Left cardiac atrium (tissue), 4 donors: ENCODE measurements at regions not wholly inside any gene's neighbourhood (a gene's known extent, or its start where the extent isn't known, plus 50 kb on each side); places are given as distances from the start of the nearest gene placed in this dataset.
"Not testable (repeated sequence)": the region's sequence is repeated elsewhere in the genome, so short reads cannot be mapped to it uniquely, and the experiment has no call there.

Source experiments
- ATAC-seq, 2 donors: fragments of 200-7000 bp; cut with Tn5 transposase; one replicate each; pipeline ENCODE4 v1.9.1; 2020; ENCODE audit warnings: mild to moderate bottlenecking in 2 of 2, moderate library complexity in 2 of 2
- DNase-seq: peaks from one replicate; pipeline ENCODE4 v3.0.0-alpha.2; 2020
- intact Hi-C, 2 donors: fragments of 100-400 bp; cut with DNase I; formaldehyde crosslinking; loops; one replicate each; pipeline versions ENCODE4 v1.14.1 to v1.15.1; 2022 to 2023
- donor health status: DM: no; HTN: yes; CAD: no.
- donor health status: DM: no; HTN: yes; CAD: no; lungs with severe emphysema.
- donor health status: DM: yes; HTN: yes; CAD: no.
- donor health status: Dilated cardiomyopathy.

GRCh38 chr6:21739241-21739640 is 145.7 kb downstream of the SOX4 start:
- DNase-seq (no peak), ATAC-seq (no peak)
- intact Hi-C loops: no loop called here

- intact Hi-C loops: no loop called here
- no peak for DNase-seq
- ATAC-seq: no peak
Observed at GRCh38 chr6:21739838-21740237, 146.3 kb downstream of the SOX4 start.

- intact Hi-C loops: no loop called here
Observed at GRCh38 chr6:21740376-21741124, 147.0 kb downstream of the SOX4 start.

GRCh38 chr6:21741221-21742109 is 147.9 kb downstream of the SOX4 start:
- DNase-seq: no peak
- intact Hi-C loops: no loop called here
- no peak for ATAC-seq

More at GRCh38 chr6:21740376-21741124, 147.0 kb downstream of the SOX4 start:
- ATAC-seq (no peak), DNase-seq (no peak)

GRCh38 chr6:21742238-21742660 is 148.7 kb downstream of the SOX4 start:
- intact Hi-C loops: no loop called here
- DNase-seq: no peak
- no peak for ATAC-seq

- DNase-seq: no peak
- intact Hi-C loops: no loop called here
- ATAC-seq: no peak
Observed at GRCh38 chr6:21744331-21744730, 150.8 kb downstream of the SOX4 start.

GRCh38 chr6:21745543-21746337 is 152.2 kb downstream of the SOX4 start:
- no peak for DNase-seq
- intact Hi-C loops: no loop called here
- no peak for ATAC-seq

- ATAC-seq: no peak
- DNase-seq: no peak
- intact Hi-C loops: no loop called here
Observed at GRCh38 chr6:21747441-21747840, 153.9 kb downstream of the SOX4 start.

- ATAC-seq (no peak), DNase-seq (no peak)
- intact Hi-C loops: no loop called here
Observed at GRCh38 chr6:21748343-21749056, 154.9 kb downstream of the SOX4 start.

GRCh38 chr6:21749754-21750153 is 156.2 kb downstream of the SOX4 start:
- no peak for ATAC-seq
- no peak for DNase-seq
- intact Hi-C loops: no loop called here

GRCh38 chr6:21750575-21750974 is 157.0 kb downstream of the SOX4 start:
- no peak for ATAC-seq
- intact Hi-C loops: no loop called here
- DNase-seq: no peak

- ATAC-seq (no peak), DNase-seq (no peak)
- intact Hi-C loops: no loop called here
Observed at GRCh38 chr6:21751608-21752007, 158.1 kb downstream of the SOX4 start.

GRCh38 chr6:21752054-21752811 is 158.7 kb downstream of the SOX4 start:
- ATAC-seq: no peak
- DNase-seq: no peak
- intact Hi-C loops: no loop called here

- ATAC-seq (peak; percentile 51 to 70), DNase-seq (no peak)
- intact Hi-C loops: no loop called here
Observed at GRCh38 chr6:21753241-21754108, 159.9 kb downstream of the SOX4 start.

GRCh38 chr6:21754891-21755290 is 161.3 kb downstream of the SOX4 start:
- DNase-seq (no peak), ATAC-seq (peak in 1 of 2 donors; percentile 31)
- intact Hi-C loops: no loop called here

- ATAC-seq: no peak
- intact Hi-C loops: no loop called here
Observed at GRCh38 chr6:21756487-21756886, 162.9 kb downstream of the SOX4 start.

GRCh38 chr6:21757392-21757791 is 163.8 kb downstream of the SOX4 start:
- intact Hi-C loops, ATAC-seq, DNase-seq: not testable (repeated sequence)

More at GRCh38 chr6:21756487-21756886, 162.9 kb downstream of the SOX4 start:
- no peak for DNase-seq
